AG10803 (cell line): ENCODE measurements at regions not wholly inside any gene's neighbourhood (a gene's known extent, or its start where the extent isn't known, plus 50 kb on each side); places are given as distances from the start of the nearest gene placed in this dataset.
A peak's percentile ranks its signal among the peaks of the same experiment; 100 is the strongest.

Experiments
- DNase-seq: peaks from one replicate; pipeline ENCODE4 v3.0.0; 2010; ENCODE audit warnings: low read depth
- H3K4me3 ChIP-seq: 2 replicates; pipeline ENCODE4 v1.5.1; 2011; ENCODE audit warnings: mild to moderate bottlenecking, low read length, control low read depth
- TF ChIP-seq, protein P1 (sequence below): conservative IDR thresholded peaks from 2 replicates; pipeline ENCODE4 v1.5.1; 2011; ENCODE audit warnings: mild to moderate bottlenecking, low read length, control low read depth, inconsistent platforms

- DNase-seq, result no peak
- TF ChIP-seq, protein P1, sequence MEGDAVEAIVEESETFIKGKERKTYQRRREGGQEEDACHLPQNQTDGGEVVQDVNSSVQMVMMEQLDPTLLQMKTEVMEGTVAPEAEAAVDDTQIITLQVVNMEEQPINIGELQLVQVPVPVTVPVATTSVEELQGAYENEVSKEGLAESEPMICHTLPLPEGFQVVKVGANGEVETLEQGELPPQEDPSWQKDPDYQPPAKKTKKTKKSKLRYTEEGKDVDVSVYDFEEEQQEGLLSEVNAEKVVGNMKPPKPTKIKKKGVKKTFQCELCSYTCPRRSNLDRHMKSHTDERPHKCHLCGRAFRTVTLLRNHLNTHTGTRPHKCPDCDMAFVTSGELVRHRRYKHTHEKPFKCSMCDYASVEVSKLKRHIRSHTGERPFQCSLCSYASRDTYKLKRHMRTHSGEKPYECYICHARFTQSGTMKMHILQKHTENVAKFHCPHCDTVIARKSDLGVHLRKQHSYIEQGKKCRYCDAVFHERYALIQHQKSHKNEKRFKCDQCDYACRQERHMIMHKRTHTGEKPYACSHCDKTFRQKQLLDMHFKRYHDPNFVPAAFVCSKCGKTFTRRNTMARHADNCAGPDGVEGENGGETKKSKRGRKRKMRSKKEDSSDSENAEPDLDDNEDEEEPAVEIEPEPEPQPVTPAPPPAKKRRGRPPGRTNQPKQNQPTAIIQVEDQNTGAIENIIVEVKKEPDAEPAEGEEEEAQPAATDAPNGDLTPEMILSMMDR, result no peak
- H3K4me3 ChIP-seq, result no peak overlapping the region
Measured at GRCh38 chr10:30737931-30738391, 108.4 kb upstream of the LYZL2 start.

- H3K4me3 ChIP-seq, result no peak overlapping the region
- TF ChIP-seq, protein P1, result no peak
- peak; percentile 100 for DNase-seq
Measured at GRCh38 chr10:30736685-30737232, 107.2 kb upstream of the LYZL2 start.

DNA sequence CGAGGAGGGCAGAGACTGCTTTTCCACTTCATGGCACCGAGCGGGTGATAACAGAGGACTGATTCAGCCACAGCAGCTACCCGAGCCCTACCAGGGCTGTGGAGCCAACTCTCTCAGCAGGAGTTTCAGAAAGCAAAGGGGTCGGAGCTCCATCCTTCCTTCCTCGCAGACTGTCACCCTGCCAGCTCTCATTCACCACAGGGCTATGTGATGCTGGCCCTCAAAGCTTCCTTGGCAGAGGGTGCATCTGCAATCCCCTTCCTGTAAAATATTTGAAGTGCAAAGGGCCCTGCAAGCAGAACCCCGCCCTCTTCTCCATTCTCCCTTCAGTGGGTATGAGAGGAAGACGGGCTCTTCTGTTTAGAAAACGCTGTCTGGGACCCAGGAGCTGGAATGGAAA, 105.3 kb upstream of the LYZL2 start:
- no peak overlapping the region for H3K4me3 ChIP-seq
- TF ChIP-seq, protein P1, result no peak
- no peak for DNase-seq

GRCh38 chr10:30732671-30733070, 103.1 kb upstream of the LYZL2 start:
- DNase-seq, result no peak
- TF ChIP-seq, protein P1, result no peak
- no peak overlapping the region for H3K4me3 ChIP-seq

GRCh38 chr10:30731963-30732362, 102.4 kb upstream of the LYZL2 start:
- no peak for DNase-seq
- TF ChIP-seq, protein P1, result no peak
- no peak overlapping the region for H3K4me3 ChIP-seq

DNA sequence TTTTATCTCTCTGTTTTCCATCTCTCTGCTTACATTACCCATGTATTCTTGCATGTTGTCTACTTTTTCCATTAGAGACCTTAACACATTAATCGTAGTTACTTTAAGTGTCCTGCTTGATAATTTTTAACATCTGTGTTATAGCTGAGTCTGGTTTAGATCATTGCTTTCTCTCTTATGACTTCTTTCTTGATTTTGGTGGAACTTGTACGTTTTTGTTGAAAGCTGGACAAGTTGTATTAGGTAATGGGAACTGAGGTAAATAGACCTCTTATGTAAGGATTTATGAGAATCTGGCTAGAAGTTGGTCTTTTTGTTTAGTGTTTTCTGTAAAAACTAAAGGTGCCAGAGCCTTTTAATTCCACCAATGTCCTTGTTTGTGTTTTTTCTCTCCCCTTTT, 100.8 kb upstream of the LYZL2 start:
- no peak for DNase-seq
- TF ChIP-seq, protein P1, result no peak
- H3K4me3 ChIP-seq, result no peak overlapping the region

DNA sequence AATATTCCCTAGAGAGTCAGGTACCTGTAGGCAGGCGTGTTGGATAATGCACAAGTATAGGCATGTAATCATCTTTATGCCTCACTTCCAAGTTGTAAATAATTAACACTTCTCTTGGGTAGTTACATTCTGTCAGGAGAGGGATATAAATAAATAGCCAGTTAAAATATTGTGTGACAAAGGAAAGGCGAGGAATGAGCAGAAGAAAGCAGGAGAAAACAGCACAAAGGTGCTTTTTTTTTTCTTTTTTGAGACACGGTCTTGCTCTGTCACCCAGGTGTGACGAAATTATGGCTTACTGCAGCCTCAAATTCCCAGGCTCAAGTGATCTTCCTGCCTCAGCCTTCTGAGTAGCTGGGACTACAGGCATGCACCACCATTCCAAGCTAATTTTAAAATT, 99.2 kb upstream of the LYZL2 start:
- DNase-seq, result no peak
- TF ChIP-seq, protein P1, result no peak
- H3K4me3 ChIP-seq, result no peak overlapping the region
